OCI-LY3 (cell line): ENCODE measurements at regions not wholly inside any gene's neighbourhood (a gene's known extent, or its start where the extent isn't known, plus 50 kb on each side); places are given as distances from the start of the nearest gene placed in this dataset.

Experiments used
- CTCF ChIP-seq: fragments of 200-600, 300-600 bp; sonication (generic); IDR thresholded peaks from 2 replicates; pipeline ENCODE4 v1.5.1; 2014; ENCODE audit warnings: antibody characterized with exemption, low read length, low read depth
- EZH2phosphoT487 ChIP-seq: fragments of 200-600 bp; shearing (Covaris generic); IDR thresholded peaks from 2 replicates; pipeline ENCODE4 v1.6.1; 2018; ENCODE audit warnings: antibody characterized with exemption, mixed run types, low read depth

DNA sequence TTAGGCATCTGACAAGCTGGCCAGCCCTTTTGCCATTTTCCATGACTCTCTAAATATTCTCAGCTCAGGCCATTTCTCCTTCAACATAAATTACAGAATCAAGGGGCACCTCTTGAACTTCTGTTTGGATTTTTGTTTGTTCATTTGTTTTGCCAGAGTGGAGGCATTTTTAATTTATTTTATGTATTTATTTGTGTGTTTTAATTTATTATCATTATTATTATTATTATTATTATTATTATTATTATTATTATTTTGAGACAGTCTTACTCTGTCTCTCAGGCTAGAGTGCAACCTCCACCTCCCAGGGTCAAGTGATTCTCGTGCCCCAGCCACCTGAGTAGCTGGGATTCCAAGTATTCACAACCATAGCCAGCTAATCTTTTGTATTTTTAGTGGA lies 1578.0 kb downstream of the CDH8 start:
- TF ChIP-seq CTCF: no peak
- no peak for TF ChIP-seq EZH2phosphoT487
